ENCODE measurements at regions not wholly inside any gene's neighbourhood (a gene's known extent, or its start where the extent isn't known, plus 50 kb on each side); places are given as distances from the start of the nearest gene placed in this dataset.
A peak's percentile ranks its signal among the peaks of the same experiment; 100 is the strongest.

- no peak for ATAC-seq
- TF ChIP-seq, protein P1, sequence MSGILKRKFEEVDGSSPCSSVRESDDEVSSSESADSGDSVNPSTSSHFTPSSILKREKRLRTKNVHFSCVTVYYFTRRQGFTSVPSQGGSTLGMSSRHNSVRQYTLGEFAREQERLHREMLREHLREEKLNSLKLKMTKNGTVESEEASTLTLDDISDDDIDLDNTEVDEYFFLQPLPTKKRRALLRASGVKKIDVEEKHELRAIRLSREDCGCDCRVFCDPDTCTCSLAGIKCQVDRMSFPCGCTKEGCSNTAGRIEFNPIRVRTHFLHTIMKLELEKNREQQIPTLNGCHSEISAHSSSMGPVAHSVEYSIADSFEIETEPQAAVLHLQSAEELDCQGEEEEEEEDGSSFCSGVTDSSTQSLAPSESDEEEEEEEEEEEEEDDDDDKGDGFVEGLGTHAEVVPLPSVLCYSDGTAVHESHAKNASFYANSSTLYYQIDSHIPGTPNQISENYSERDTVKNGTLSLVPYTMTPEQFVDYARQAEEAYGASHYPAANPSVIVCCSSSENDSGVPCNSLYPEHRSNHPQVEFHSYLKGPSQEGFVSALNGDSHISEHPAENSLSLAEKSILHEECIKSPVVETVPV (CRISPR knock-in tag; IDR thresholded peaks at IDR 0.05), result no peak
- no peak for TF ChIP-seq ZFP30 (CRISPR knock-in tag; IDR thresholded peaks at IDR 0.05)
- no peak for TF ChIP-seq PATZ1 (CRISPR knock-in tag; IDR thresholded peaks at IDR 0.05; ENCODE audit: borderline replicate concordance)
- TF ChIP-seq BACH2 (CRISPR knock-in tag; IDR thresholded peaks at IDR 0.05; ENCODE audit: borderline replicate concordance), result no peak
- TF ChIP-seq, protein P2, sequence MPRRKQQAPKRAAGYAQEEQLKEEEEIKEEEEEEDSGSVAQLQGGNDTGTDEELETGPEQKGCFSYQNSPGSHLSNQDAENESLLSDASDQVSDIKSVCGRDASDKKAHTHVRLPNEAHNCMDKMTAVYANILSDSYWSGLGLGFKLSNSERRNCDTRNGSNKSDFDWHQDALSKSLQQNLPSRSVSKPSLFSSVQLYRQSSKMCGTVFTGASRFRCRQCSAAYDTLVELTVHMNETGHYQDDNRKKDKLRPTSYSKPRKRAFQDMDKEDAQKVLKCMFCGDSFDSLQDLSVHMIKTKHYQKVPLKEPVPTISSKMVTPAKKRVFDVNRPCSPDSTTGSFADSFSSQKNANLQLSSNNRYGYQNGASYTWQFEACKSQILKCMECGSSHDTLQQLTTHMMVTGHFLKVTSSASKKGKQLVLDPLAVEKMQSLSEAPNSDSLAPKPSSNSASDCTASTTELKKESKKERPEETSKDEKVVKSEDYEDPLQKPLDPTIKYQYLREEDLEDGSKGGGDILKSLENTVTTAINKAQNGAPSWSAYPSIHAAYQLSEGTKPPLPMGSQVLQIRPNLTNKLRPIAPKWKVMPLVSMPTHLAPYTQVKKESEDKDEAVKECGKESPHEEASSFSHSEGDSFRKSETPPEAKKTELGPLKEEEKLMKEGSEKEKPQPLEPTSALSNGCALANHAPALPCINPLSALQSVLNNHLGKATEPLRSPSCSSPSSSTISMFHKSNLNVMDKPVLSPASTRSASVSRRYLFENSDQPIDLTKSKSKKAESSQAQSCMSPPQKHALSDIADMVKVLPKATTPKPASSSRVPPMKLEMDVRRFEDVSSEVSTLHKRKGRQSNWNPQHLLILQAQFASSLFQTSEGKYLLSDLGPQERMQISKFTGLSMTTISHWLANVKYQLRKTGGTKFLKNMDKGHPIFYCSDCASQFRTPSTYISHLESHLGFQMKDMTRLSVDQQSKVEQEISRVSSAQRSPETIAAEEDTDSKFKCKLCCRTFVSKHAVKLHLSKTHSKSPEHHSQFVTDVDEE (CRISPR knock-in tag; IDR thresholded peaks at IDR 0.05), result no peak
- no peak for TF ChIP-seq ISL1 (CRISPR knock-in tag; IDR thresholded peaks at IDR 0.05)
- no peak for TF ChIP-seq CSDC2 (CRISPR knock-in tag; IDR thresholded peaks at IDR 0.05)
- TF ChIP-seq ZNF8 (CRISPR knock-in tag; IDR thresholded peaks at IDR 0.05), result no peak
- no peak for TF ChIP-seq TOX (CRISPR knock-in tag; IDR thresholded peaks at IDR 0.05; ENCODE audit: borderline replicate concordance)
- no peak for TF ChIP-seq GLIS3 (CRISPR knock-in tag; IDR thresholded peaks at IDR 0.05)
- TF ChIP-seq OSR1 (CRISPR knock-in tag; IDR thresholded peaks at IDR 0.05), result no peak
- TF ChIP-seq, protein P3, sequence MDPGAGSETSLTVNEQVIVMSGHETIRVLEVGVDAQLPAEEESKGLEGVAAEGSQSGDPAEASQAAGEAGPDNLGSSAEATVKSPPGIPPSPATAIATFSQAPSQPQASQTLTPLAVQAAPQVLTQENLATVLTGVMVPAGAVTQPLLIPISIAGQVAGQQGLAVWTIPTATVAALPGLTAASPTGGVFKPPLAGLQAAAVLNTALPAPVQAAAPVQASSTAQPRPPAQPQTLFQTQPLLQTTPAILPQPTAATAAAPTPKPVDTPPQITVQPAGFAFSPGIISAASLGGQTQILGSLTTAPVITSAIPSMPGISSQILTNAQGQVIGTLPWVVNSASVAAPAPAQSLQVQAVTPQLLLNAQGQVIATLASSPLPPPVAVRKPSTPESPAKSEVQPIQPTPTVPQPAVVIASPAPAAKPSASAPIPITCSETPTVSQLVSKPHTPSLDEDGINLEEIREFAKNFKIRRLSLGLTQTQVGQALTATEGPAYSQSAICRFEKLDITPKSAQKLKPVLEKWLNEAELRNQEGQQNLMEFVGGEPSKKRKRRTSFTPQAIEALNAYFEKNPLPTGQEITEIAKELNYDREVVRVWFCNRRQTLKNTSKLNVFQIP (CRISPR knock-in tag; IDR thresholded peaks at IDR 0.05; ENCODE audit: borderline replicate concordance, low read depth), result no peak
- no peak for TF ChIP-seq RARB (CRISPR knock-in tag; IDR thresholded peaks at IDR 0.05)
- TF ChIP-seq ESRRG (CRISPR knock-in tag; IDR thresholded peaks at IDR 0.05), result no peak
- TF ChIP-seq SNAI2 (CRISPR knock-in tag; IDR thresholded peaks at IDR 0.05), result no peak
- TF ChIP-seq TCF4 (CRISPR knock-in tag; IDR thresholded peaks at IDR 0.05; ENCODE audit: borderline replicate concordance), result no peak
- no peak for TF ChIP-seq ZNF565 (CRISPR knock-in tag; conservative IDR thresholded peaks at IDR 0.05; ENCODE audit: low read depth)
- no peak for TF ChIP-seq ARNTL (CRISPR knock-in tag; IDR thresholded peaks at IDR 0.05; ENCODE audit: borderline replicate concordance, low read depth)
Measured at GRCh38 chr1:204788470-204788869, 82.2 kb upstream of the NFASC start.

DNA sequence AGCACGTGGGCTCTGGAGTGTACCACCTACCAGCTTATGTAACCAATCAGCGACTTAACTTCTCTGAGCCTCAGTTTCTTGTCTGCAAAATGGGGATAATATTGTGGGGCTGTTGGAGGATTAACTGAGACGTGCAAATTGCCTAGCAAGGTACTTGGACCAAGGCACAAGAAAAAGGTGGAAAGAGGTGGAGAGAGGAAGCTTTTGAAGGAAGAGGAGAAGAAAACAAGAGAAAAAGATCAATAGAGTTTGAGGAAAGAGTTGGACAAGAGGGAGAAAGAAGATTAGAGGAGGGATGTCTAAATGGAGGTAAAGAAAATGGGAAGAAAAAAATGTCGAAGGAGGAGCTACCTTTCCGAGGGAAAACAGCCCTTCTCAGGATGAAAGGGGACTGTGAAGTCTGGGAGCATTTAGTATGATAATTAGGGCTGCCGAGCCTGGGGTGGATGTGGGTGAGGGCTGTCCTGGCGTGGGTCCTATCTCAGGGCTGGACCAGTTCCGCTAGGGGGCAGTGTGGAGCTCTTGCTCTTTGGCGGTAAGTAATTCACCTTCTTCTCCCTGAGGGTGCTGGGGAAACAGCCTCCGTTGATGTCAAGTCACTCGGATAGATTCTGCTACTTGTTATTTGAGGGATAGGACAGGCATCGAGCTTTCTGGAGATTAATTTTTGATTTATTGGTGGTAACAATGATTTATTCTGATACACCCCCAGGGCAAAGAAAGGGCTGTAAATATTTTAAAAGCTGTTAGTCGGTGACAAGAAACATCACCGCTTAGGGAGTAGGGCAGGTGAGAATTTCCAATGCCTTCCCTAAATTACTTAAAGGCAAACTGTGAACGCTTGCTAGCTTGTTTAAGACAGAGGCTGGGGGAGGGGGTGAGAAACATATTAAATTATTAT, 79.0 kb upstream of the NFASC start:
- peak; percentile 94 for ATAC-seq
- TF ChIP-seq PPARA (CRISPR knock-in tag; IDR thresholded peaks at IDR 0.05; ENCODE audit: borderline replicate concordance), result no peak
- no peak for TF ChIP-seq ZC3H10 (CRISPR knock-in tag; IDR thresholded peaks at IDR 0.05)
- TF ChIP-seq ZNF565 (CRISPR knock-in tag; conservative IDR thresholded peaks at IDR 0.05; ENCODE audit: low read depth), result no peak
- no peak for TF ChIP-seq OSR1 (CRISPR knock-in tag; IDR thresholded peaks at IDR 0.05)
- TF ChIP-seq ARNTL (CRISPR knock-in tag; IDR thresholded peaks at IDR 0.05; ENCODE audit: borderline replicate concordance, low read depth), result no peak
- no peak for TF ChIP-seq CREB5 (CRISPR knock-in tag; IDR thresholded peaks at IDR 0.05; ENCODE audit: low read depth)
- TF ChIP-seq TOX (CRISPR knock-in tag; IDR thresholded peaks at IDR 0.05; ENCODE audit: borderline replicate concordance), result no peak
- no peak for TF ChIP-seq ZFP30 (CRISPR knock-in tag; IDR thresholded peaks at IDR 0.05)
- no peak for TF ChIP-seq TCF4 (CRISPR knock-in tag; IDR thresholded peaks at IDR 0.05; ENCODE audit: borderline replicate concordance)
- TF ChIP-seq, protein P1 (CRISPR knock-in tag; IDR thresholded peaks at IDR 0.05), result no peak
- TF ChIP-seq BACH2 (CRISPR knock-in tag; IDR thresholded peaks at IDR 0.05; ENCODE audit: borderline replicate concordance), result no peak
